HCT116 (cell line): ENCODE measurements at regions not wholly inside any gene's neighbourhood (a gene's known extent, or its start where the extent isn't known, plus 50 kb on each side); places are given as distances from the start of the nearest gene placed in this dataset.

Source experiments
- ATAC-seq: fragments of 200-7000 bp; cut with Tn5 transposase; 2 replicates; pipeline ENCODE4 v1.9.1; 2020; ENCODE audit warnings: mild to moderate bottlenecking, moderate library complexity
- BruUV-seq: library from RNA; stranded (reverse); fragments of 400-500 nt; replicated peaks from 2 replicates; lab custom pipeline; 2021; lab: Mats Ljungman, UMichigan
- CTCF ChIA-PET: fragments of 300-600 bp; sonication (Branson Sonifier 250); formaldehyde crosslinking; loops from one replicate; lab custom pipeline; 2021; ENCODE audit warnings: antibody characterized with exemption; lab: Charles Lee
- POLR2A ChIA-PET: fragments of 300-600, 350-600 bp; sonication (Branson Sonifier 250); formaldehyde crosslinking; loops from one replicate; lab custom pipeline; 2021; ENCODE audit warnings: antibody characterized with exemption; lab: Charles Lee
- RAD21 ChIA-PET, 2 experiments: fragments of 300-600 bp; sonication (Branson Sonifier 250); formaldehyde crosslinking; loops; one replicate each; lab custom pipeline; 2023; ENCODE audit warnings: low total read pairs in 2 of 2; ENCODE audit not compliant: uncharacterized antibody in 2 of 2, unreplicated experiment in 2 of 2, low non-redundant PET in 1 of 2; lab: Charles Lee
- DNase-seq: peaks from one replicate; pipeline ENCODE4 v3.0.0-alpha.2; 2010; ENCODE audit warnings: low read depth, low spot score
- H2AFZ ChIP-seq: fragments of 200-600 bp; shearing (Covaris generic), sonication (generic); 2 replicates; pipeline ENCODE4 v1.6.1; 2017; ENCODE audit warnings: low read depth, mixed run types, mixed read lengths, antibody characterized with exemption, low read length; ENCODE audit not compliant: poor library complexity, severe bottlenecking
- H3K27ac ChIP-seq: 2 replicates; pipeline ENCODE4 v1.5.1; 2012; ENCODE audit warnings: low read depth, low read length
- H3K27me3 ChIP-seq: fragments of 200-600 bp; sonication (generic); 2 replicates; pipeline ENCODE4 v1.6.1; 2016; ENCODE audit warnings: mixed run types, low read length, mixed read lengths; ENCODE audit not compliant: insufficient read depth
- H3K36me3 ChIP-seq, 2 experiments: fragments of 200-500 bp in 1 of 2; fragments of 200-600 bp in 1 of 2; sonication (Bioruptor generic) in 1 of 2; sonication (generic) in 1 of 2; 2 replicates each; pipeline versions ENCODE4 v1.5.1 to v1.6.1; 2014 to 2016; ENCODE audit warnings: low read length in 2 of 2, inconsistent platforms in 1 of 2, mixed read lengths in 1 of 2, mixed run types in 1 of 2; ENCODE audit not compliant: insufficient read depth in 2 of 2, control insufficient read depth in 1 of 2
- H3K4me1 ChIP-seq, 2 experiments: fragments of 200-600 bp in 1 of 2; sonication (generic) in 1 of 2; 2 replicates each; pipeline versions ENCODE4 v1.5.1 to v1.6.1; 2012 to 2017; ENCODE audit warnings: low read length in 2 of 2, inconsistent platforms in 1 of 2, mild to moderate bottlenecking in 1 of 2, mixed read lengths in 1 of 2, mixed run types in 1 of 2, moderate library complexity in 1 of 2; ENCODE audit not compliant: insufficient read depth in 2 of 2, control insufficient read depth in 1 of 2
- H3K4me2 ChIP-seq: fragments of 200-600 bp; sonication (generic); 2 replicates; pipeline ENCODE4 v1.6.1; 2017; ENCODE audit warnings: mixed run types, low read length, mixed read lengths
- H3K4me3 ChIP-seq, 2 experiments: fragments of 200-600 bp in 1 of 2; sonication (generic) in 1 of 2; replicated peaks in 1 of 2; 2 replicates each; pipeline ENCODE4 v1.5.1; 2011 to 2016; ENCODE audit warnings: low read length in 2 of 2, control low read depth in 1 of 2, low read depth in 1 of 2, mild to moderate bottlenecking in 1 of 2, mixed read lengths in 1 of 2, mixed run types in 1 of 2
- H3K79me2 ChIP-seq: fragments of 200-600 bp; sonication (generic); 2 replicates; pipeline ENCODE4 v1.6.1; 2017; ENCODE audit warnings: mild to moderate bottlenecking, mixed run types, low read length, moderate library complexity, mixed read lengths; ENCODE audit not compliant: insufficient read depth
- H3K9ac ChIP-seq: fragments of 200-600 bp; sonication (generic); 2 replicates; pipeline ENCODE4 v1.6.1; 2016; ENCODE audit warnings: low read length, mixed read lengths
- H3K9me2 ChIP-seq: fragments of 200-600 bp; sonication (generic), shearing (Covaris generic); 2 replicates; pipeline ENCODE4 v1.6.1; 2017; ENCODE audit warnings: mixed run types, mild to moderate bottlenecking, moderate library complexity; ENCODE audit not compliant: insufficient read depth
- H3K9me3 ChIP-seq, 2 experiments: fragments of 200-500 bp in 1 of 2; fragments of 200-600 bp in 1 of 2; sonication (Bioruptor generic) in 1 of 2; sonication (generic) in 1 of 2; 2 replicates each; pipeline ENCODE4 v1.6.1; 2014 to 2017; ENCODE audit warnings: low read length in 2 of 2, mixed read lengths in 2 of 2, inconsistent platforms in 1 of 2, low read depth in 1 of 2, mild to moderate bottlenecking in 1 of 2, mixed run types in 1 of 2, moderate library complexity in 1 of 2; ENCODE audit not compliant: control insufficient read depth in 1 of 2, insufficient read depth in 1 of 2
- H4K20me1 ChIP-seq: fragments of 200-600 bp; sonication (generic), shearing (Covaris generic); 2 replicates; pipeline ENCODE4 v1.6.1; 2017; ENCODE audit warnings: mixed run types, mild to moderate bottlenecking, moderate library complexity; ENCODE audit not compliant: insufficient read depth
- ATF3 ChIP-seq: IDR thresholded peaks from 2 replicates; pipeline ENCODE4 v1.6.1; 2012
- CEBPB ChIP-seq: IDR thresholded peaks from 2 replicates; pipeline ENCODE4 v1.6.1; 2012; ENCODE audit warnings: low read depth
- ELF1 ChIP-seq: IDR thresholded peaks from 2 replicates; pipeline ENCODE4 v1.6.1; 2012; ENCODE audit warnings: low read depth, borderline replicate concordance
- EZH2phosphoT487 ChIP-seq: fragments of 200-600 bp; IDR thresholded peaks from 2 replicates; pipeline ENCODE4 v1.6.1; 2018; ENCODE audit warnings: antibody characterized with exemption, borderline replicate concordance
- MAX ChIP-seq: IDR thresholded peaks from 2 replicates; pipeline ENCODE4 v1.6.1; 2012
- POLR2A ChIP-seq: IDR thresholded peaks from 2 replicates; pipeline ENCODE4 v1.7.0; 2011; ENCODE audit warnings: borderline replicate concordance; ENCODE audit not compliant: insufficient read depth, insufficient read length; ENCODE audit errors: extremely low read depth
- RAD21 ChIP-seq: IDR thresholded peaks from 2 replicates; pipeline ENCODE4 v1.6.1; 2012; ENCODE audit warnings: low read depth, mild to moderate bottlenecking
- SP1 ChIP-seq: IDR thresholded peaks from 2 replicates; pipeline ENCODE4 v1.6.1; 2012; ENCODE audit warnings: low read depth
- SRF ChIP-seq: IDR thresholded peaks from 2 replicates; pipeline ENCODE4 v1.6.1; 2012; ENCODE audit warnings: low read depth
- YY1 ChIP-seq: IDR thresholded peaks from 2 replicates; pipeline ENCODE4 v1.6.1; 2011; ENCODE audit warnings: low read length, low read depth, moderate library complexity, mild to moderate bottlenecking; ENCODE audit not compliant: insufficient replicate concordance; ENCODE audit errors: extremely low read depth
- ZNF274 ChIP-seq: fragments of 200-500 bp; sonication (Bioruptor generic); IDR thresholded peaks from 2 replicates; pipeline ENCODE4 v1.6.1; 2014; ENCODE audit warnings: mild to moderate bottlenecking, low read depth, low read length, inconsistent platforms
- intact Hi-C: fragments of 100-400 bp; cut with micrococcal nuclease; formaldehyde crosslinking; loops from 2 replicates; pipeline ENCODE4 v1.10.0; 2022
- TF ChIP-seq, protein P1 (sequence below): IDR thresholded peaks from 2 replicates; pipeline ENCODE4 v1.6.1; 2012; ENCODE audit warnings: low read depth

DNA sequence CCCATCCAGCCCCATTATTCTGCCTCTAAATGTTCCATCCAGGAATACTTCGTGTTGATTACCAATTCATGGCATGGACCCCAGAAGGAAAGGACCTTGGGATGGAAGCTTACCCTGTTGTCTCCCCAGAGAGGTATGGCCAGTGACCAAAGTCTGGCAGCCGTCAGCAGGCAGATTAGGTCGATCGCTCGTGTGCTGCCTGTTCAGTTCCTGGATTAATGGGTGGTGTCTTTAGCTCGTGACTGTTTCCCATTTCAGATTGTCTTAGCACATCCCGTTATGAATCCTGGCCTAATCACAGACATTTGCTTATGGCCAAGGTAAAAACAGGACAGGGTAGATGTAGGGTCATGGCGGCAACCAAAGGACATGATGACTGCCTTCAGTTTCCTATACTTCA, 122.9 kb upstream of the NTF3 start:
- CTCF ChIA-PET: no interaction called here
- BruUV-seq: no TSS peak
- no peaks in the 10 kb centered on the region for H4K20me1 ChIP-seq
- no peak for DNase-seq
- H3K4me1 ChIP-seq: no peaks in the 10 kb centered on the region
- intact Hi-C loops: no loop called here
- no peak overlapping the region for H3K4me2 ChIP-seq
- RAD21 ChIA-PET: no interaction called here
- no peaks in the 10 kb centered on the region for H3K9me3 ChIP-seq
- H3K79me2 ChIP-seq: no peaks in the 10 kb centered on the region
- no peak overlapping the region for H3K9ac ChIP-seq
- no peaks in the 10 kb centered on the region for H3K27me3 ChIP-seq
- TF ChIP-seq SRF: no peak
- TF ChIP-seq, protein P1, sequence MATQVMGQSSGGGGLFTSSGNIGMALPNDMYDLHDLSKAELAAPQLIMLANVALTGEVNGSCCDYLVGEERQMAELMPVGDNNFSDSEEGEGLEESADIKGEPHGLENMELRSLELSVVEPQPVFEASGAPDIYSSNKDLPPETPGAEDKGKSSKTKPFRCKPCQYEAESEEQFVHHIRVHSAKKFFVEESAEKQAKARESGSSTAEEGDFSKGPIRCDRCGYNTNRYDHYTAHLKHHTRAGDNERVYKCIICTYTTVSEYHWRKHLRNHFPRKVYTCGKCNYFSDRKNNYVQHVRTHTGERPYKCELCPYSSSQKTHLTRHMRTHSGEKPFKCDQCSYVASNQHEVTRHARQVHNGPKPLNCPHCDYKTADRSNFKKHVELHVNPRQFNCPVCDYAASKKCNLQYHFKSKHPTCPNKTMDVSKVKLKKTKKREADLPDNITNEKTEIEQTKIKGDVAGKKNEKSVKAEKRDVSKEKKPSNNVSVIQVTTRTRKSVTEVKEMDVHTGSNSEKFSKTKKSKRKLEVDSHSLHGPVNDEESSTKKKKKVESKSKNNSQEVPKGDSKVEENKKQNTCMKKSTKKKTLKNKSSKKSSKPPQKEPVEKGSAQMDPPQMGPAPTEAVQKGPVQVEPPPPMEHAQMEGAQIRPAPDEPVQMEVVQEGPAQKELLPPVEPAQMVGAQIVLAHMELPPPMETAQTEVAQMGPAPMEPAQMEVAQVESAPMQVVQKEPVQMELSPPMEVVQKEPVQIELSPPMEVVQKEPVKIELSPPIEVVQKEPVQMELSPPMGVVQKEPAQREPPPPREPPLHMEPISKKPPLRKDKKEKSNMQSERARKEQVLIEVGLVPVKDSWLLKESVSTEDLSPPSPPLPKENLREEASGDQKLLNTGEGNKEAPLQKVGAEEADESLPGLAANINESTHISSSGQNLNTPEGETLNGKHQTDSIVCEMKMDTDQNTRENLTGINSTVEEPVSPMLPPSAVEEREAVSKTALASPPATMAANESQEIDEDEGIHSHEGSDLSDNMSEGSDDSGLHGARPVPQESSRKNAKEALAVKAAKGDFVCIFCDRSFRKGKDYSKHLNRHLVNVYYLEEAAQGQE: no peak
- no peak for TF ChIP-seq RAD21
- TF ChIP-seq ATF3: no peak
- TF ChIP-seq EZH2phosphoT487: no peak
- no peak for TF ChIP-seq MAX
- TF ChIP-seq CEBPB: no peak
- no peak for TF ChIP-seq SP1
- TF ChIP-seq POLR2A: no peak
- TF ChIP-seq YY1: no peak
- no peak for TF ChIP-seq ELF1
- no peak for TF ChIP-seq ZNF274
- no peak overlapping the region for H3K27ac ChIP-seq
- no peaks in the 10 kb centered on the region for H3K36me3 ChIP-seq
- POLR2A ChIA-PET: no interaction called here
- H2AFZ ChIP-seq: no peak overlapping the region
- no peaks in the 10 kb centered on the region for H3K9me2 ChIP-seq
- no peak overlapping the region for H3K4me3 ChIP-seq
- ATAC-seq: no peak
